ENCODE measurements at regions not wholly inside any gene's neighbourhood (a gene's known extent, or its start where the extent isn't known, plus 50 kb on each side); places are given as distances from the start of the nearest gene placed in this dataset.

- TF ChIP-seq CREB1 (IDR thresholded peaks at IDR 0.05; ENCODE audit: low read depth) (no peak), ZBTB7A (IDR thresholded peaks at IDR 0.05; ENCODE audit: low read depth) (no peak), TEAD4 (IDR thresholded peaks at IDR 0.05) (no peak), EP300 (IDR thresholded peaks at IDR 0.05; ENCODE audit: borderline replicate concordance) (no peak), FOXM1 (IDR thresholded peaks at IDR 0.05; ENCODE audit: borderline replicate concordance, low read depth) (no peak), REST (IDR thresholded peaks at IDR 0.05; ENCODE audit: low read depth) (no peak), CEBPB (IDR thresholded peaks at IDR 0.05) (no peak)
These were observed 306.4 kb upstream of the TBX3 start for GRCh38 chr12:114990381-114990780.

DNA sequence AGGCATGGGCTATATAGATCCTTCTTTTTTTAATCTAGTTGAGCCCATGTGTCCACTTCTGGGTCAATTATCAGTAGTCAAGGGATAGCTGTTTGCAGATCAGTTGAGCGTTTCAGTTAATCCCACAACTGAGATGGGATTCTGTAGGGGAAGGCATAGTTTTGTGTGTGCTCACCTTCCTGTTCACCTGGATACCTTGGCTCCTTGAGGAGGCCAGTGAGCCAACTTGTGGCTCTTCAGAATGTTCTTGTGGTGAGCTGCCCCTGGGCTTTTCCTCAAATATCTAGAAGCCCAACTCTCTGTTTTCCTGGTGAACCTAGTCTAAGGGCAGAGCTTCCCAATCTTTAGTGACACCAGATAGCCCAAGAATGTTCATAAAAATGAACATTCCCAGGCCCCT is 302.9 kb upstream of the TBX3 start:
- TF ChIP-seq, protein P1, sequence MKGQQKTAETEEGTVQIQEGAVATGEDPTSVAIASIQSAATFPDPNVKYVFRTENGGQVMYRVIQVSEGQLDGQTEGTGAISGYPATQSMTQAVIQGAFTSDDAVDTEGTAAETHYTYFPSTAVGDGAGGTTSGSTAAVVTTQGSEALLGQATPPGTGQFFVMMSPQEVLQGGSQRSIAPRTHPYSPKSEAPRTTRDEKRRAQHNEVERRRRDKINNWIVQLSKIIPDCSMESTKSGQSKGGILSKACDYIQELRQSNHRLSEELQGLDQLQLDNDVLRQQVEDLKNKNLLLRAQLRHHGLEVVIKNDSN (IDR thresholded peaks at IDR 0.05): no peak
- TF ChIP-seq CEBPB (IDR thresholded peaks at IDR 0.05) (no peak), TCF12 (IDR thresholded peaks at IDR 0.05; ENCODE audit: low read depth) (no peak), EGR1 (IDR thresholded peaks at IDR 0.05) (no peak), YY1 (IDR thresholded peaks at IDR 0.05; ENCODE audit: low read depth) (no peak), CREB1 (IDR thresholded peaks at IDR 0.05; ENCODE audit: low read depth) (no peak), ZBTB7A (IDR thresholded peaks at IDR 0.05; ENCODE audit: low read depth) (no peak), RAD21 (IDR thresholded peaks at IDR 0.05; ENCODE audit: low read depth) (no peak), FOXM1 (IDR thresholded peaks at IDR 0.05; ENCODE audit: borderline replicate concordance, low read depth) (no peak), EP300 (IDR thresholded peaks at IDR 0.05; ENCODE audit: borderline replicate concordance) (no peak), TEAD4 (IDR thresholded peaks at IDR 0.05) (no peak)
- TF ChIP-seq, protein P2, sequence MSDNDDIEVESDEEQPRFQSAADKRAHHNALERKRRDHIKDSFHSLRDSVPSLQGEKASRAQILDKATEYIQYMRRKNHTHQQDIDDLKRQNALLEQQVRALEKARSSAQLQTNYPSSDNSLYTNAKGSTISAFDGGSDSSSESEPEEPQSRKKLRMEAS (IDR thresholded peaks at IDR 0.05): no peak

DNA sequence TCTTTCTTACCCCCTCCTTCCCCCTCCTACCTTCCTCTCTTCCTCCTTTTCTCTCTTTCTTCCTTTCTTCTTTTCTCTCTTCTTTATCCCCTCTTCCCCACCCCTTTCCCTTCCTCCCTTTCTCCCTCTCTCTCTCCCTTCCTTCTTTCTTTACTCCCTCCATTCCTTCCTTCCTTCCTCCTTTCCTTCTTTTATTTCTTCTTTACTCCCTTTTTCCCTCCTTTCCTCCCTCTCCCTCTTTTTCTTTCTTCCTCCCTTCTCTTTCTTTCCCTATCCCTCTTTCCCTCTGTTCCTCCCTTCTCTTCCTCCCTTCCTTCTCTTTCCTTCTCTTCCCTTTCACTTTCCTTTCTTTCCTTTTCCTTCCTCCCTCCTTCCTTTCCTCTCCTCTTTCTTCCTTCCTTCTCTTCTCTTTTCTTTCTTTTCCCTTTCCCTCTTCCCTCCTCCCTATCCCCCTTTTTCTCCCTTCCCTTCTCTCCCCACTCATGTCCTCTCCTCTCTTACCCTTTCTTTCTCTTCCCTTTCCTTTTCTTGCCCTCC is 302.3 kb upstream of the TBX3 start:
- no peak for TF ChIP-seq EGR1 (IDR thresholded peaks at IDR 0.05)
- TF ChIP-seq, protein P2 (IDR thresholded peaks at IDR 0.05): no peak
- TF ChIP-seq ZBTB7A (IDR thresholded peaks at IDR 0.05; ENCODE audit: low read depth): no peak
- no peak for TF ChIP-seq TEAD4 (IDR thresholded peaks at IDR 0.05)
- no peak for TF ChIP-seq CREB1 (IDR thresholded peaks at IDR 0.05; ENCODE audit: low read depth)
- TF ChIP-seq TAF1 (IDR thresholded peaks at IDR 0.05; ENCODE audit: low read depth): no peak
- TF ChIP-seq, protein P1 (IDR thresholded peaks at IDR 0.05): no peak

DNA sequence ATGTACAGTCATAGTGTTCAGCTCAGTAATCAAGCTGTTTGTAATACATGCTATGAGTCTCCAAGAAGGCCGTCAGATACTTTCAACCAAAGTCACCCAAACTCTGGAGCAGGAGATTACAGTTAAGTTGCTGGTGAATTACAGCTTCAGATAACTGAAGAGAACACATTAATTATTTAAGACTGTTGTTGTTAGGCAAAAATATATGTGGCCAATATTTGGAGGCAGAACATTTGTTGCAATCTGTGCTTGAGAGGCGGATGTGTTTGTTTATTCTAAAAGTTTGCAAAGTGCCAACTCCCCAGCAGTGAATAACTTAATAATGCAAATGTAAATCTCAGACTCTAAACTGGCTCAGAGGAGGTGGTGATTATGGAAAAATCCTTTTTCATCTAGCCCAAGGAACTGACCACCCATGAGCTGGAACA is 300.7 kb upstream of the TBX3 start:
- TF ChIP-seq FOXM1 (IDR thresholded peaks at IDR 0.05; ENCODE audit: borderline replicate concordance, low read depth): no peak
- TF ChIP-seq, protein P2 (IDR thresholded peaks at IDR 0.05): no peak
- TF ChIP-seq TAF1 (IDR thresholded peaks at IDR 0.05; ENCODE audit: low read depth): no peak
- no peak for TF ChIP-seq EGR1 (IDR thresholded peaks at IDR 0.05)
- no peak for TF ChIP-seq CREB1 (IDR thresholded peaks at IDR 0.05; ENCODE audit: low read depth)
- no peak for TF ChIP-seq NFIC (IDR thresholded peaks at IDR 0.05)
- TF ChIP-seq TCF12 (IDR thresholded peaks at IDR 0.05; ENCODE audit: low read depth): no peak
- no peak for TF ChIP-seq RAD21 (IDR thresholded peaks at IDR 0.05; ENCODE audit: low read depth)
- no peak for TF ChIP-seq ZBTB7A (IDR thresholded peaks at IDR 0.05; ENCODE audit: low read depth)
- TF ChIP-seq TEAD4 (IDR thresholded peaks at IDR 0.05): no peak
- no peak for TF ChIP-seq EP300 (IDR thresholded peaks at IDR 0.05; ENCODE audit: borderline replicate concordance)
- no peak for TF ChIP-seq YY1 (IDR thresholded peaks at IDR 0.05; ENCODE audit: low read depth)
- no peak for TF ChIP-seq CEBPB (IDR thresholded peaks at IDR 0.05)
- TF ChIP-seq, protein P1 (IDR thresholded peaks at IDR 0.05): no peak
- TF ChIP-seq REST (IDR thresholded peaks at IDR 0.05; ENCODE audit: low read depth): no peak

- no peak for TF ChIP-seq YY1 (IDR thresholded peaks at IDR 0.05; ENCODE audit: low read depth)
- TF ChIP-seq TCF12 (IDR thresholded peaks at IDR 0.05; ENCODE audit: low read depth): no peak
- TF ChIP-seq, protein P1 (IDR thresholded peaks at IDR 0.05): peak; percentile 51; the same call in 1 of the 2 replicates
These were observed 298.8 kb upstream of the TBX3 start for GRCh38 chr12:114982760-114983159.
